HepG2 (cell line): ENCODE measurements at regions not wholly inside any gene's neighbourhood (a gene's known extent, or its start where the extent isn't known, plus 50 kb on each side); places are given as distances from the start of the nearest gene placed in this dataset.

ENCODE experiments used
- HNF4G ChIP-seq, 2 experiments: sonication (generic) in 1 of 2; formaldehyde crosslinking in 1 of 2; IDR thresholded peaks; 2 replicates each; pipeline versions ENCODE4 v1.4.0 to v1.6.1; 2011 to 2020; ENCODE audit warnings: borderline replicate concordance in 2 of 2, low read depth in 2 of 2, mild to moderate bottlenecking in 2 of 2, low read length in 1 of 2, missing genetic modification reagents in 1 of 2, moderate library complexity in 1 of 2
- NFE2L1 ChIP-seq: sonication (generic); formaldehyde crosslinking; IDR thresholded peaks from 2 replicates; pipeline ENCODE4 v1.4.0; 2020; ENCODE audit warnings: missing genetic modification reagents, mild to moderate bottlenecking, borderline replicate concordance
- RBAK ChIP-seq: sonication (generic); formaldehyde crosslinking; IDR thresholded peaks from 2 replicates; pipeline ENCODE4 v1.5.1; 2020; ENCODE audit warnings: mild to moderate bottlenecking, missing genetic modification reagents
- SCMH1 ChIP-seq: sonication (generic); formaldehyde crosslinking; IDR thresholded peaks from 2 replicates; pipeline ENCODE4 v1.9.0; 2021; ENCODE audit warnings: missing genetic modification reagents, mild to moderate bottlenecking, borderline replicate concordance
- SUZ12 ChIP-seq: fragments of 150-350 bp; IDR thresholded peaks from 2 replicates; pipeline ENCODE4 v1.6.1; 2014; ENCODE audit warnings: low read depth, low read length
- TSC22D2 ChIP-seq: sonication (generic); formaldehyde crosslinking; IDR thresholded peaks from 2 replicates; pipeline ENCODE4 v1.5.1; 2020; ENCODE audit warnings: missing genetic modification reagents, mild to moderate bottlenecking, borderline replicate concordance
- ZNF333 ChIP-seq: sonication (generic); formaldehyde crosslinking; IDR thresholded peaks from 2 replicates; pipeline ENCODE4 v1.4.0; 2020; ENCODE audit warnings: mild to moderate bottlenecking, missing genetic modification reagents, borderline replicate concordance
- ZNF724P ChIP-seq: sonication (generic); formaldehyde crosslinking; IDR thresholded peaks from 2 replicates; pipeline ENCODE4 v1.8.0; 2022; ENCODE audit warnings: missing genetic modification reagents, borderline replicate concordance
- ZNF749 ChIP-seq: sonication (generic); formaldehyde crosslinking; IDR thresholded peaks from 2 replicates; pipeline ENCODE4 v1.8.0; 2022; ENCODE audit warnings: mild to moderate bottlenecking, missing genetic modification reagents, moderate library complexity, borderline replicate concordance
- ZNF782 ChIP-seq: sonication (generic); formaldehyde crosslinking; IDR thresholded peaks from 2 replicates; pipeline ENCODE4 v1.4.0; 2020; ENCODE audit warnings: missing genetic modification reagents, mild to moderate bottlenecking, borderline replicate concordance
- TF ChIP-seq, protein P1 (sequence below): sonication (generic); formaldehyde crosslinking; IDR thresholded peaks from 2 replicates; pipeline ENCODE4 v1.4.0; 2020; ENCODE audit warnings: missing genetic modification reagents, borderline replicate concordance
- TF ChIP-seq, protein P2 (sequence below): sonication (generic); formaldehyde crosslinking; IDR thresholded peaks from 2 replicates; pipeline ENCODE4 v1.4.0; 2020; ENCODE audit warnings: missing genetic modification reagents
- TF ChIP-seq, protein P3 (sequence below): sonication (generic); formaldehyde crosslinking; IDR thresholded peaks from 2 replicates; pipeline ENCODE4 v1.4.0; 2020; ENCODE audit warnings: missing genetic modification reagents, mild to moderate bottlenecking, borderline replicate concordance
- TF ChIP-seq, protein P4 (sequence below): fragments of 450-650 bp; IDR thresholded peaks from 2 replicates; pipeline ENCODE4 v1.6.1; 2016
- TF ChIP-seq, protein P5 (sequence below): IDR thresholded peaks from 2 replicates; pipeline ENCODE4 v1.6.1; 2016; ENCODE audit warnings: missing compliant biosample characterization, missing genetic modification reagents, borderline replicate concordance

DNA sequence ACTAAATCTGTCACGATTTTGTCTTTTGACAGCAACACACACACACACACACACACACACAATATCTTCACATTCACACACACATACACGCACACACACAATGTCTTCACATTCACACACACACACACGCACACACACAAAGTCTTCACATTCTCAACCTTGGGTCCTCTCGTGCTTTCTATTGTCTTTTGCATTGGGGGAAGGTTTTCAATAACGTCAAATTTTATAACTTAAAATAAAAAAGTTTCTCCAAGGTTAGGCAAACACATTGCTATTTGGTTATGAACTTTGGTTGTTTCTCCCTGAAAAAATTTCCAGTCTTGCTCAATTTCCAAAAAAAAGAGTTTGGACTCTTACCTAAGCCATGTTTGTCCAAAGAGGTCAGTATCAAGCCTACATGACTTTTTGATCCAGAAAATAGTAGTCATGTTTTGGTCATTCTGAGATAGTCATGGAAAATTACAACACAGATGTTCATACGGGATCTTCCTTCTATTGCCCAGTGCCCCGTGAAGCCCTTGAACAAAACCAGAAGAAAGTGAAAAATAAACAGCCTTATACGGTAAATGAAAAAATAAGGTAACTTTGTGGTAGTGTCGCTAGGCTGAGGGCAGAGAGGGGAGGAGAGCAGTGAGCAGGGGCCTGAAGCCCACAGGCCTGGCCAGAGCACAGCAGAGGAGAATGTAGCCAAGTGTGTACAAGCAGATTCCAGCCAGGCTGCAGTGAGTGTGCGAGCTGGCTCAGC is 542.8 kb upstream of the ID2 start (continued):
- TF ChIP-seq, protein P1, sequence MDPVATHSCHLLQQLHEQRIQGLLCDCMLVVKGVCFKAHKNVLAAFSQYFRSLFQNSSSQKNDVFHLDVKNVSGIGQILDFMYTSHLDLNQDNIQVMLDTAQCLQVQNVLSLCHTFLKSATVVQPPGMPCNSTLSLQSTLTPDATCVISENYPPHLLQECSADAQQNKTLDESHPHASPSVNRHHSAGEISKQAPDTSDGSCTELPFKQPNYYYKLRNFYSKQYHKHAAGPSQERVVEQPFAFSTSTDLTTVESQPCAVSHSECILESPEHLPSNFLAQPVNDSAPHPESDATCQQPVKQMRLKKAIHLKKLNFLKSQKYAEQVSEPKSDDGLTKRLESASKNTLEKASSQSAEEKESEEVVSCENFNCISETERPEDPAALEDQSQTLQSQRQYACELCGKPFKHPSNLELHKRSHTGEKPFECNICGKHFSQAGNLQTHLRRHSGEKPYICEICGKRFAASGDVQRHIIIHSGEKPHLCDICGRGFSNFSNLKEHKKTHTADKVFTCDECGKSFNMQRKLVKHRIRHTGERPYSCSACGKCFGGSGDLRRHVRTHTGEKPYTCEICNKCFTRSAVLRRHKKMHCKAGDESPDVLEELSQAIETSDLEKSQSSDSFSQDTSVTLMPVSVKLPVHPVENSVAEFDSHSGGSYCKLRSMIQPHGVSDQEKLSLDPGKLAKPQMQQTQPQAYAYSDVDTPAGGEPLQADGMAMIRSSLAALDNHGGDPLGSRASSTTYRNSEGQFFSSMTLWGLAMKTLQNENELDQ (CRISPR knock-in tag) = 0 out of 2 replicates have a peak, but pooled peaks have one; percentile 34
- TF ChIP-seq ZNF724P (CRISPR knock-in tag) (no peak), HNF4G (IDR thresholded peaks at IDR 0.05; ENCODE audit: borderline replicate concordance, low read depth, low read length) (peak; percentile 95), HNF4G (CRISPR knock-in tag; IDR thresholded peaks at IDR 0.05; ENCODE audit: borderline replicate concordance, low read depth) (peak; percentile 79; the same call in 1 of the 2 replicates), RBAK (no peak), ZNF333 (CRISPR knock-in tag) (no peak), NFE2L1 (CRISPR knock-in tag) (no peak), ZNF782 (CRISPR knock-in tag) (peak; percentile 74; the same call in 1 of the 2 replicates), SUZ12 (no peak), SCMH1 (CRISPR knock-in tag) (no peak), TSC22D2 (CRISPR knock-in tag) (0 out of 2 replicates have a peak, but pooled peaks have one; percentile 28), ZNF749 (no peak)
- TF ChIP-seq, protein P2, sequence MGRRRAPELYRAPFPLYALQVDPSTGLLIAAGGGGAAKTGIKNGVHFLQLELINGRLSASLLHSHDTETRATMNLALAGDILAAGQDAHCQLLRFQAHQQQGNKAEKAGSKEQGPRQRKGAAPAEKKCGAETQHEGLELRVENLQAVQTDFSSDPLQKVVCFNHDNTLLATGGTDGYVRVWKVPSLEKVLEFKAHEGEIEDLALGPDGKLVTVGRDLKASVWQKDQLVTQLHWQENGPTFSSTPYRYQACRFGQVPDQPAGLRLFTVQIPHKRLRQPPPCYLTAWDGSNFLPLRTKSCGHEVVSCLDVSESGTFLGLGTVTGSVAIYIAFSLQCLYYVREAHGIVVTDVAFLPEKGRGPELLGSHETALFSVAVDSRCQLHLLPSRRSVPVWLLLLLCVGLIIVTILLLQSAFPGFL = no peak
- TF ChIP-seq, protein P3, sequence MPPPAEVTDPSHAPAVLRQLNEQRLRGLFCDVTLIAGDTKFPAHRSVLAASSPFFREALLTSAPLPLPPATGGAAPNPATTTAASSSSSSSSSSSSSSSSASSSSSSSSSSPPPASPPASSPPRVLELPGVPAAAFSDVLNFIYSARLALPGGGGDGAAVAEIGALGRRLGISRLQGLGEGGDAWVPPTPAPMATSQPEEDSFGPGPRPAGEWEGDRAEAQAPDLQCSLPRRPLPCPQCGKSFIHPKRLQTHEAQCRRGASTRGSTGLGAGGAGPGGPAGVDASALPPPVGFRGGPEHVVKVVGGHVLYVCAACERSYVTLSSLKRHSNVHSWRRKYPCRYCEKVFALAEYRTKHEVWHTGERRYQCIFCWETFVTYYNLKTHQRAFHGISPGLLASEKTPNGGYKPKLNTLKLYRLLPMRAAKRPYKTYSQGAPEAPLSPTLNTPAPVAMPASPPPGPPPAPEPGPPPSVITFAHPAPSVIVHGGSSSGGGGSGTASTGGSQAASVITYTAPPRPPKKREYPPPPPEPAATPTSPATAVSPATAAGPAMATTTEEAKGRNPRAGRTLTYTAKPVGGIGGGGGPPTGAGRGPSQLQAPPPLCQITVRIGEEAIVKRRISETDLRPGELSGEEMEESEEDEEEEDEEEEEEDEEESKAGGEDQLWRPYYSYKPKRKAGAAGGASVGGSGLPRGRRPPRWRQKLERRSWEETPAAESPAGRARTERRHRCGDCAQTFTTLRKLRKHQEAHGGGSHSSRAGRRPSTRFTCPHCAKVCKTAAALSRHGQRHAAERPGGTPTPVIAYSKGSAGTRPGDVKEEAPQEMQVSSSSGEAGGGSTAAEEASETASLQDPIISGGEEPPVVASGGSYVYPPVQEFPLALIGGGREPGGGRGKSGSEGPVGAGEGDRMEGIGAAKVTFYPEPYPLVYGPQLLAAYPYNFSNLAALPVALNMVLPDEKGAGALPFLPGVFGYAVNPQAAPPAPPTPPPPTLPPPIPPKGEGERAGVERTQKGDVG (CRISPR knock-in tag) = no peak; the same call in 1 of the 2 replicates
- TF ChIP-seq, protein P4, sequence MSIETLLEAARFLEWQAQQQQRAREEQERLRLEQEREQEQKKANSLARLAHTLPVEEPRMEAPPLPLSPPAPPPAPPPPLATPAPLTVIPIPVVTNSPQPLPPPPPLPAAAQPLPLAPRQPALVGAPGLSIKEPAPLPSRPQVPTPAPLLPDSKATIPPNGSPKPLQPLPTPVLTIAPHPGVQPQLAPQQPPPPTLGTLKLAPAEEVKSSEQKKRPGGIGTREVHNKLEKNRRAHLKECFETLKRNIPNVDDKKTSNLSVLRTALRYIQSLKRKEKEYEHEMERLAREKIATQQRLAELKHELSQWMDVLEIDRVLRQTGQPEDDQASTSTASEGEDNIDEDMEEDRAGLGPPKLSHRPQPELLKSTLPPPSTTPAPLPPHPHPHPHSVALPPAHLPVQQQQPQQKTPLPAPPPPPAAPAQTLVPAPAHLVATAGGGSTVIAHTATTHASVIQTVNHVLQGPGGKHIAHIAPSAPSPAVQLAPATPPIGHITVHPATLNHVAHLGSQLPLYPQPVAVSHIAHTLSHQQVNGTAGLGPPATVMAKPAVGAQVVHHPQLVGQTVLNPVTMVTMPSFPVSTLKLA = peak; percentile 15; the same call in 1 of the 2 replicates
- TF ChIP-seq, protein P5, sequence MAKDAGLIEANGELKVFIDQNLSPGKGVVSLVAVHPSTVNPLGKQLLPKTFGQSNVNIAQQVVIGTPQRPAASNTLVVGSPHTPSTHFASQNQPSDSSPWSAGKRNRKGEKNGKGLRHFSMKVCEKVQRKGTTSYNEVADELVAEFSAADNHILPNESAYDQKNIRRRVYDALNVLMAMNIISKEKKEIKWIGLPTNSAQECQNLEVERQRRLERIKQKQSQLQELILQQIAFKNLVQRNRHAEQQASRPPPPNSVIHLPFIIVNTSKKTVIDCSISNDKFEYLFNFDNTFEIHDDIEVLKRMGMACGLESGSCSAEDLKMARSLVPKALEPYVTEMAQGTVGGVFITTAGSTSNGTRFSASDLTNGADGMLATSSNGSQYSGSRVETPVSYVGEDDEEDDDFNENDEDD (CRISPR knock-in tag) = peak; percentile 45; the same call in 1 of the 2 replicates
